Loucy (cell line): ENCODE measurements at regions not wholly inside any gene's neighbourhood (a gene's known extent, or its start where the extent isn't known, plus 50 kb on each side); places are given as distances from the start of the nearest gene placed in this dataset.

ENCODE experiments used
- CTCF ChIP-seq: fragments of 200-600 bp; sonication (generic); conservative IDR thresholded peaks from 2 replicates; pipeline ENCODE4 v1.5.1; 2014; ENCODE audit warnings: mild to moderate bottlenecking, antibody characterized with exemption, low read length
- EZH2phosphoT487 ChIP-seq: fragments of 200-600 bp; IDR thresholded peaks from 2 replicates; pipeline ENCODE4 v1.6.1; 2018; ENCODE audit warnings: antibody characterized with exemption, mild to moderate bottlenecking, moderate library complexity, borderline replicate concordance

- no peak for TF ChIP-seq CTCF
- TF ChIP-seq EZH2phosphoT487: no peak
Observed at GRCh38 chr3:150265305-150265704, 142.8 kb upstream of the TSC22D2 start.
